Pons (tissue), 1 donor: ENCODE measurements at regions not wholly inside any gene's neighbourhood (a gene's known extent, or its start where the extent isn't known, plus 50 kb on each side); places are given as distances from the start of the nearest gene placed in this dataset.

ENCODE experiments used
- DNase-seq: peaks from one replicate; pipeline ENCODE4 v3.0.0-alpha.2; 2016; ENCODE audit warnings: low spot score

DNA sequence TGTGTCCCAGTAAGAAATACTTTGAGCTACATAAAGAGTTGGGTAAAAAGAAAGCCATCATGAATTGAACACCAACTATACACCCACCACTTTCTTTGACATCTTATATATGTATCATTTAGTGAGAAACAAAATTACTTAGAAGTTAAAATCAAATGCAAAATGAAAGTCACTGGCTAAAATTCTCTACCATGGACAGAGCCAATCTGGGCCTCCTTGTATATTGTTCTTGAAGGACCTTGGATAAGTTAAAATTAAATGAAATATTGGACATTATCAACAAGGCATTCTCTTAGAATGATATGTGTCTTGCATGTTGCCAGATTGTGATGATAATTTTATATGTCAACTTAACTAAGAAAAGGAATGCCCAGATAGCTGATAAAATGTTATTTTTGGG, 64.2 kb upstream of the CHL1 start:
- no peak for DNase-seq

DNA sequence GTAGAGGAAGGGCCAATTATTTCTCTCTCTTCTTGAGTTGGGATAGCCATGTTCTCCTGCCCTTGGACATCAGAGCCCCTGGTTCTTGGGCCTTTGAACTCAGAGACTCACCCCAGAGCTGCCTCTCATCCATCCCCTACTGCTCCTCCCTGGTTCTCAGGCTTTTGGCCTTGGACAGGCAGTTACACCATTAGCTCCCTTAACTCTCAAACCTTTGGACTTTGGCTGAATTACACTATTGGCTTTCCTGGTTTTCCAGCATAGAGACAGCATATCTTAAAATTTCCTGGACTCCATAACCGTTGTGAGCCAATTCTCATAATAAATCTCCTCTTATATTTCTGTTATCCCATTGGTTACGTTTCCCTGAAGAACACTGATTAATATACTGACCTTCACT, 63.7 kb upstream of the CHL1 start:
- DNase-seq = no peak

DNA sequence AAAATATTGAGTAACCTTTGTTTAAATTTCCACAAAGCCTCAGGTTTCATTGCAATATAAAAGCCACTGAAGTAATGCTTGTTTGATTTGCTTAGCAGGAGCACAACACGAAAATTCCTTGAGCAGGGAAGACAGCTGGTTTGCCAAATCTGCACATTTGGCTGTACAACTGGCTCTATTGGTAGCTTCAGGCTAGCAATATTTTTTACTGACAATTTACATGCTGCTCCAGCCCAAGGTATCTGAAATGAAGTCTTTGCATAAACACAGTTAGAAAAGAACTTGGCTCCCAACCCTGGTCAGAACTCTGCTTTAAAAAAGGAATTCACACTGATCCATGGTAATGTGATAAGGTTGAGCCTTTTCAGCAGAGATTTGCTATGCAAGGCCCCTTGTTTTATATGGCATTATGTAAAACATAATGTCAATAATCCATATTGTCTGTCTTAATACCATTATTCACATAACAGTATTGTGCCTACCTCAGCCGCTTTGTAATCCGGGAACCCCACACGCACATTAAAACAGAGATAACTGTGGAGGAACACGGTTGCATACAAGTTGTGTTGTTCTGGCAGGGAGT, 55.7 kb upstream of the CHL1 start:
- peak; percentile 26 for DNase-seq
